ENCODE measurements at regions not wholly inside any gene's neighbourhood (a gene's known extent, or its start where the extent isn't known, plus 50 kb on each side); places are given as distances from the start of the nearest gene placed in this dataset.

GRCh38 chr9:106677374-106677773 is 185.6 kb upstream of the ZNF462 start:
- no peak for DNase-seq (ENCODE audit: low read depth)
- no peak for TF ChIP-seq CTCF (conservative IDR thresholded peaks at IDR 0.05; ENCODE audit: low read depth, low read length)
- no peak overlapping the region for H3K4me3 ChIP-seq (ENCODE audit: low read length)

- no peak overlapping the region for H3K4me3 ChIP-seq (ENCODE audit: low read length)
- no peak for TF ChIP-seq CTCF (conservative IDR thresholded peaks at IDR 0.05; ENCODE audit: low read depth, low read length)
- DNase-seq (ENCODE audit: low read depth) = no peak
Measured at GRCh38 chr9:106677830-106678229, 185.1 kb upstream of the ZNF462 start.

- H3K4me3 ChIP-seq (ENCODE audit: low read length) = no peak overlapping the region
- DNase-seq (ENCODE audit: low read depth) = no peak
- TF ChIP-seq CTCF (conservative IDR thresholded peaks at IDR 0.05; ENCODE audit: low read depth, low read length) = no peak
Measured at GRCh38 chr9:106678273-106678672, 184.7 kb upstream of the ZNF462 start.

- H3K4me3 ChIP-seq (ENCODE audit: low read length) = no peak overlapping the region
- DNase-seq (ENCODE audit: low read depth) = no peak
- TF ChIP-seq CTCF (conservative IDR thresholded peaks at IDR 0.05; ENCODE audit: low read depth, low read length) = no peak
Measured at GRCh38 chr9:106682420-106682819, 180.5 kb upstream of the ZNF462 start.

GRCh38 chr9:106683454-106683853 is 179.5 kb upstream of the ZNF462 start:
- no peak overlapping the region for H3K4me3 ChIP-seq (ENCODE audit: low read length)
- DNase-seq (ENCODE audit: low read depth) = no peak
- TF ChIP-seq CTCF (conservative IDR thresholded peaks at IDR 0.05; ENCODE audit: low read depth, low read length) = no peak

- H3K4me3 ChIP-seq (ENCODE audit: low read length) = no peak overlapping the region
- TF ChIP-seq CTCF (conservative IDR thresholded peaks at IDR 0.05; ENCODE audit: low read depth, low read length) = no peak
- DNase-seq (ENCODE audit: low read depth) = no peak
Measured at GRCh38 chr9:106684940-106685695, 177.8 kb upstream of the ZNF462 start.

- no peak overlapping the region for H3K4me3 ChIP-seq (ENCODE audit: low read length)
- DNase-seq (ENCODE audit: low read depth) = no peak
- no peak for TF ChIP-seq CTCF (conservative IDR thresholded peaks at IDR 0.05; ENCODE audit: low read depth, low read length)
Measured at GRCh38 chr9:106689089-106689488, 173.9 kb upstream of the ZNF462 start.
